AG04449 (cell line): ENCODE measurements at regions not wholly inside any gene's neighbourhood (a gene's known extent, or its start where the extent isn't known, plus 50 kb on each side); places are given as distances from the start of the nearest gene placed in this dataset.
A peak's percentile ranks its signal among the peaks of the same experiment; 100 is the strongest.

Experiments
- CTCF ChIA-PET: fragments of 350-600 bp; formaldehyde crosslinking; extraction: SDS; loops from one replicate; lab custom pipeline; 2021; ENCODE audit warnings: antibody characterized with exemption; lab: Yijun Ruan, JAX
- POLR2A ChIA-PET: fragments of 400-600, 350-600 bp; formaldehyde crosslinking; extraction: SDS; loops from one replicate; lab custom pipeline; 2020; ENCODE audit warnings: antibody characterized with exemption, inconsistent platforms; lab: Yijun Ruan, JAX
- DNase-seq: peaks from one replicate; pipeline ENCODE4 v3.0.0-alpha.2; 2010; ENCODE audit warnings: low read depth, low spot score
- H3K4me3 ChIP-seq: 2 replicates; pipeline ENCODE4 v1.5.1; 2011; ENCODE audit warnings: low read depth, mild to moderate bottlenecking, control low read depth, low read length
- TF ChIP-seq, protein P1 (sequence below): IDR thresholded peaks from one replicate; pipeline ENCODE4 v1.5.1; 2011; ENCODE audit warnings: mild to moderate bottlenecking, moderate library complexity, low read length, control low read depth, inconsistent platforms; ENCODE audit not compliant: insufficient read depth; ENCODE audit errors: missing control alignments

DNA sequence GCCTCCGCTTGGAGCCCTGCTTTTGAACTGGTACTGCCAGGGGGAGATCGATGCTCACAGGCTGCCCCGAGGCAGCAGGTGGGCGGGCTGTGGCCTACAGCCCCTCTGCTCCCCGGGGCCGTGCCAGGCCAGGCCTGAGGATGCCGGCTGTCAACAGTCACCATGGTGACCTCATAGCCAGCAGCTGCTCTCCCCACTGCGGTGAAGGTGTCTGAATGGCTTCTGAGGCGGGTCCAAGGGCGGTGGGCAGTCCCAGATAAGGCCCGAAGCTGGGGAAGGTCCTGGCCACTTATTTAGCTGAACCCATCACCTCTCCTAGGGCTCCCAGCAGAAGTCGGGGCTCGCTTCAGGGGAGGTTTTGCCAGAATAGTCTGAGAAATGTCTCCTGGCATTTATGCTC, 179.3 kb downstream of the ARHGAP12 start:
- POLR2A ChIA-PET: interaction anchor here (0.5 to 0.6 kb wide), 2 partner anchors 11 to 228 kb away, joined by 3 to 5 read pairs; no protein-coding TSS in a partner anchor
- H3K4me3 ChIP-seq: no peak overlapping the region
- CTCF ChIA-PET: interaction anchor here (1.4 kb wide), 1 partner anchor 9 kb away, joined by 3 read pairs; no protein-coding TSS in a partner anchor
- no peak for DNase-seq
- TF ChIP-seq, protein P1, sequence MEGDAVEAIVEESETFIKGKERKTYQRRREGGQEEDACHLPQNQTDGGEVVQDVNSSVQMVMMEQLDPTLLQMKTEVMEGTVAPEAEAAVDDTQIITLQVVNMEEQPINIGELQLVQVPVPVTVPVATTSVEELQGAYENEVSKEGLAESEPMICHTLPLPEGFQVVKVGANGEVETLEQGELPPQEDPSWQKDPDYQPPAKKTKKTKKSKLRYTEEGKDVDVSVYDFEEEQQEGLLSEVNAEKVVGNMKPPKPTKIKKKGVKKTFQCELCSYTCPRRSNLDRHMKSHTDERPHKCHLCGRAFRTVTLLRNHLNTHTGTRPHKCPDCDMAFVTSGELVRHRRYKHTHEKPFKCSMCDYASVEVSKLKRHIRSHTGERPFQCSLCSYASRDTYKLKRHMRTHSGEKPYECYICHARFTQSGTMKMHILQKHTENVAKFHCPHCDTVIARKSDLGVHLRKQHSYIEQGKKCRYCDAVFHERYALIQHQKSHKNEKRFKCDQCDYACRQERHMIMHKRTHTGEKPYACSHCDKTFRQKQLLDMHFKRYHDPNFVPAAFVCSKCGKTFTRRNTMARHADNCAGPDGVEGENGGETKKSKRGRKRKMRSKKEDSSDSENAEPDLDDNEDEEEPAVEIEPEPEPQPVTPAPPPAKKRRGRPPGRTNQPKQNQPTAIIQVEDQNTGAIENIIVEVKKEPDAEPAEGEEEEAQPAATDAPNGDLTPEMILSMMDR: no peak

DNA sequence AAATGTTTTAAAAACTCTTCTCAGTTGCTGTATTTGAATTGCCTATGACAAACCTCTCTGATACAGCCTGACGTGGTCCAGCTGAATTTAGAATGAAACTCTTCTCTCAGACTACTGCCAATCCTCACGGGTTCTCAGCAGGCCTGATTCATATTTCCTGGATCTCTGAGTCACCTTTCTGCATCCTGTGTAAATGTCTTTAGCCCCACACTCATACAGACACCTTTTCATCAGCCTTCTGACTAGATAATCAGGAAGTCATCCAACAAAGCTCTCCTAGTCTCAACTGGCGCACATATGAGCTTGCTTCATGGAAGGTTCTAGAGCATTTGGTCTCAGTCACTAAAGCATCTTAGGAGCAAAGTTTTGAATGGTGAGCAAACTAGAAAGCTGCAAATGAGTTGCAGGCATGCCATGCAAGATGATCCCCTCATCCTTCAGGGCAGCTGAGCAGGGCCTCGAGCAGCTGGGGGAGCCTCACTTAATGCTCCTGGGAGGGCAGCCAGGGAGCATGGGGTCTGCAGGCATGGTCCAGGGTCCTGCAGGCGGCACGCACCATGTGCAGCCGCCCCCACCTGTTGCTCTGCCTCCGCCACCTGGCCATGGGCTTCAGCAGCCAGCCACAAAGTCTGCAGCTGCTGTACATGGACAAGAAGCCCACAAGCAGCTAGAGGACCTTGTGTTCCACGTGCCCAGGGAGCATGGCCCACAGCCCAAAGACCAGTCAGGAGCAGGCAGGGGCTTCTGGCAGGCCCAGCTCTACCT, 182.8 kb downstream of the ARHGAP12 start:
- DNase-seq: peak; percentile 69
- CTCF ChIA-PET: interaction anchor here (1.0 to 1.4 kb wide), 4 partner anchors 11 to 1106 kb away, joined by 3 to 6 read pairs (median 3); no protein-coding TSS in a partner anchor
- POLR2A ChIA-PET: interaction anchor here (0.7 to 1.2 kb wide), 2 partner anchors 14 to 37 kb away, joined by 3 to 5 read pairs; no protein-coding TSS in a partner anchor
- no peak overlapping the region for H3K4me3 ChIP-seq
- TF ChIP-seq, protein P1: no peak

DNA sequence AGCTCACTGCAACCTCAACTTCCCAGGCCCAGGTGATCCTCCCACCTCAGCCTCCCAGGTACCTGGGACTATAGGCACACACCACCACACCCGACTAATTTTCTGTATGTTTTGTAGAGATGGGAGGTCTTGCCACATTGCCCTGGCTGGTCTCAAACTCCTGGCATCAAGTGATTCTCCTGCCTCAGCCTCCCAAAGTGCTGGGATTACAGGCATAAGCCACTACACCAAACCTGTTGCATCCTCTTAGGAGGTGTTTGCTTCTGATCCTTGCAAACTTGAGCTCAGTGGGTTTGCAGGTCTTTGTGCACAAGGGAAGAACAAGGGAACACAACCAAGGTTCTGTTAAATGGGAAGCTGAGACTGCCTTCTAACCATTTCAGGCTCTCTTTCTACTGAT, 184.6 kb downstream of the ARHGAP12 start:
- no peak for DNase-seq
- ChIA-PET CTCF (interaction anchor here (0.7 kb wide), 1 partner anchor 30 kb away, joined by 3 read pairs; no protein-coding TSS in a partner anchor), POLR2A (no interaction called here)
- TF ChIP-seq, protein P1: no peak
- no peak overlapping the region for H3K4me3 ChIP-seq

DNA sequence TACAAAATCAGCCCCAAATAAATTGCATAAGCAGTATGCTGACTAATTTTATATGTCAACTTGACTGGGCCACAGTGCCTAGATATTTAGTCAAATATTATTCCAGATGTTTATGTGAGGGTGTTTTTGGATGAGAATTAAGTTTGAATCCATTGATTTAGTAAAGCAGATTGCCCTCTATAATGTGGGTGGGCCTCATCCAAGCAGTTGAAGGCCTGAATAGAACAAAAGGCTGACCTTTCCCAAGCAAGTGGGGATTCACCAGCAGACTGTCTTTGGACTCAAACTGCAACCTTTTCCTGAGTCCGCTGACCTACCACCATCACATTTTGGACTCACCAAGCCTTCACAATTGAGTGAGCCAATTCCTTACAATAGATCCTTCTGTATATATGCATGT, 186.4 kb downstream of the ARHGAP12 start:
- ChIA-PET CTCF (no interaction called here), POLR2A (no interaction called here)
- DNase-seq: no peak
- TF ChIP-seq, protein P1: no peak
- H3K4me3 ChIP-seq: no peak overlapping the region

DNA sequence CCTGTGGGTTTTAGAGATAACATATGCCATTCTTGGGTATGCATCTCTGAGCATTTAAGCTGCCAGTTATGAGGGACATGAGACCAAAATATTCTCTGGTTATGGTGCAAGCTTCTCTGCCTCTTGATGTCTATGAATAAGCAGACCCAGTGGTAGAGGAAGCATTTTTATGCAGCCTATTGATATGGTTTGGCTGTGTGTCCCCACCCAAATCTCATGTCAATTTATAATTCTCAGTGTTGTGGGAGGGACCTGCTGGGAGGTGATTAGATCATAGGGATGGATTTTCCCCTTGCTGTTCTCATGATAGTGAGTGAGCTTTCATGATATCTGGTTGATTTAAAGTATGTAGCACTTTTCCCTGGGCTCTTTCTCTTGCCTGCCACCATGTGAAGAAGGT, 187.2 kb downstream of the ARHGAP12 start:
- no peak for DNase-seq
- ChIA-PET CTCF (interaction anchor here (0.7 to 4.2 kb wide), 3 partner anchors 12 to 108 kb away, joined by 3 to 14 read pairs (median 4); no protein-coding TSS in a partner anchor), POLR2A (no interaction called here)
- TF ChIP-seq, protein P1: no peak
- no peak overlapping the region for H3K4me3 ChIP-seq

DNA sequence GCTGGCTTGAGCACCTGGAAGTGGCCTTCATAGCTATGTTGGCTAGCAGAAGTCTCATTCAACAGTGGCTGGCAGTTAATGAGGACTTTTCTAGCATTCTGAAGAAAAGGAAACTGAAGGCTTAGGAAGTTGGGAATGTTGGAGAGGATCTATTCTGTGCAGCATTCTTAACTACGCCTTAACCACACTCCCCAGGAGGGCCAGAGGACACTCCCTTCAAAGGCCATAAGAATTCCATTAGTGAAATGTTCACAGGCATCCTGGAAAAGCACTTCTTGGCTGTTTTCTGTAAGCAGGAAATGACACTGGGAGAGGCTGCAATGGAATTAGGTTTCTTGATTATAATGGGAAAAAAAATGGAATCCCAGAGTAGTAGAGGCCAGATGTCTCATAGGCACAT, 188.9 kb downstream of the ARHGAP12 start:
- TF ChIP-seq, protein P1: no peak
- peak; percentile 88 for DNase-seq
- ChIA-PET CTCF (interaction anchor here (1.2 to 4.2 kb wide), 3 partner anchors 11 to 68 kb away, joined by 4 to 14 read pairs (median 6); no protein-coding TSS in a partner anchor), POLR2A (interaction anchor here (0.6 to 1.2 kb wide), 2 partner anchors 10 to 20 kb away, joined by 3 read pairs; no protein-coding TSS in a partner anchor)
- H3K4me3 ChIP-seq: no peak overlapping the region
